HG03521 (cell line): ENCODE measurements at regions not wholly inside any gene's neighbourhood (a gene's known extent, or its start where the extent isn't known, plus 50 kb on each side); places are given as distances from the start of the nearest gene placed in this dataset.
"Not testable (repeated sequence)": the region's sequence is repeated elsewhere in the genome, so short reads cannot be mapped to it uniquely, and the experiment has no call there.

Experiments used
- ATAC-seq: cut with Tn5 transposase; IDR thresholded peaks from one replicate; pipeline ENCODE4 v1.9.1; 2021; ENCODE audit warnings: mild to moderate bottlenecking, moderate library complexity; ENCODE audit not compliant: unreplicated experiment

DNA sequence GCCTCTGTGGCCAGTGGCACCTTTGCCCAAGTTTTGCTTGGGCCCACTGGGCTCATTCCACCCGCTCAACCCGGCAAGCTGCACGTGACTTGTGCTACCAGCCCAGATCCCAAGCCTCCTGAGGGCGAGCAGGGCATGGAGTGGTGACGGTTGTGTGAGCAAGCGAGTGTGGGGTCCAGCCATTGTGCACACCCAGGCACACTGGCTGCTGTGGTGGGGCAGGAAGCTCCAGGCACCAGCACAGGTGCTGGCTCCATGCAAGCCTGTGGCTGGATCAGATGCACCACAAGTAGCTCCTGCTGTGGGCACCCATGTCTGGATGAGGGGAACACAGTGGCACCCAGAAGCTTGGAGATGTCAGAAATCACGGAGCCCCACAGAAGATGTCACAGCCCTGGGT is 557.0 kb upstream of the GNPDA2 start:
- ATAC-seq: no peak

GRCh38 chr4:45280121-45280520 is 553.8 kb upstream of the GNPDA2 start:
- no peak for ATAC-seq

- no peak for ATAC-seq
These were observed 549.5 kb upstream of the GNPDA2 start for GRCh38 chr4:45275862-45276261.

DNA sequence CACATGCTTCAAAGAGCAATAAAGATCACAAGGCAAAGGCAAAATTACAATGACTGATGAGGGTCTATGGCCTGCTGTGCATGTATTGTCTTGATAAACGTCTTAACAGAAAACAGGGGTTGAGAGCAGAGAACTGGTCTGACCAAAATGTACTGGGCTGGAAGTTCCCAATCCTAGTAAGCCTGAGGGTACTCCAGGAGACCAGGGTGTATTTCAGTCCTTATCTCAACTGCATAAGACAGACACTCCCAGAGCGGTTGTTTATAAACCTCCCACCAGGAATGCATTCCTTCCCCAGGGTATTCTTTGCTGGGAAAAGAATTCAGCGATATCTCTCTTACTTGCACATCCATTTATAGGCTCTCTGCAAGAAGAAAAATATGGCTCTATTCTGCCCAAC is 521.8 kb upstream of the GNPDA2 start:
- not testable (repeated sequence) for ATAC-seq

GRCh38 chr4:45241976-45242375 is 515.6 kb upstream of the GNPDA2 start:
- ATAC-seq: no peak

- ATAC-seq: no peak
These were observed 502.9 kb upstream of the GNPDA2 start for GRCh38 chr4:45229206-45229605.

GRCh38 chr4:45215976-45216542 is 489.7 kb upstream of the GNPDA2 start:
- no peak for ATAC-seq

- ATAC-seq: not testable (repeated sequence)
These were observed 482.1 kb upstream of the GNPDA2 start for GRCh38 chr4:45208476-45208875.

DNA sequence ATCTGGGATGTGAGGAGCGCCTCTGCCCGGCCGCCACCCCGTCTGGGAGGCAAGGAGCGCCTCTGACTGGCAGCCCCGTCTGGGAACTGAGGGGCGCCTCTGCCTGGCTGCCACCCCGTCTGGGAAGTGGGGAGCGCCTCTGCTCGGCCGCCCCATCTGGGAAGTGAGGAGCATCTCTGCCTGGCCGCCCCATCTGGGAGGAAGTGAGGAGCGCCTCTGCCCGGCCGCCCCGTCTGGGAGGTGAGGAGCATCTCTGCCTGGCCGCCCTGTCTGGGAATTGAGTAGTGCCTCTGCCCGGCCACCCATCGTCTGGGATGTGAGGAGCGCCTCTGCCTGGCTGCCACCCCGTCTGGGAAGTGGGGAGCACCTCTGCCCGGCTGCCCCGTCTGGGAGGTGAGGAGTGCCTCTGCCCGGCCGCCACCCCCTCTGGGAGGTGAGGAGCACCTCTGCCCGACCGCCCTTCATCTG is 481.5 kb upstream of the GNPDA2 start:
- not testable (repeated sequence) for ATAC-seq

GRCh38 chr4:45207241-45207863 is 481.0 kb upstream of the GNPDA2 start:
- not testable (repeated sequence) for ATAC-seq

DNA sequence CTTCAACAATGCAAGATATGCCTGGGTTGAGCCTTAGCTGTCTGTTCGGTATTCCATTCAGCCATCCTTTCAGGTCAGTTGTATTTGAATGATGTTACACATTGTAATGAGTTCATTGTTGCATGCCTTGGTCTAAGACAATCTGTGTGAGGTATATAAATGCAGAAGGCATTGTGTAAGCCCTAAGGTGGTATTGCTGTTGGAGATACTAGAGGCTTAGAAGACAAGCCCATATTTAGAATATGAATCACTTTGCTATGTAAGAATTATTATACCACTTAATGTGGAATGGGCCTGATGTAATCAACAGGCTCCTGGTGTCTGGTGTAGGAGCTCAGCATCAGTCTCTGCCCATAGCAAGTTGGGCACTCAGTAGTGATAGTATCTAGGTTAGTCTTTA is 473.4 kb upstream of the GNPDA2 start:
- no peak for ATAC-seq

GRCh38 chr4:45188501-45188900 is 462.1 kb upstream of the GNPDA2 start:
- ATAC-seq: no peak

GRCh38 chr4:45186249-45186648 is 459.9 kb upstream of the GNPDA2 start:
- ATAC-seq: no peak

- no peak for ATAC-seq
These were observed 457.5 kb upstream of the GNPDA2 start for GRCh38 chr4:45183905-45184304.

GRCh38 chr4:45172636-45173035 is 446.3 kb upstream of the GNPDA2 start:
- ATAC-seq: no peak

DNA sequence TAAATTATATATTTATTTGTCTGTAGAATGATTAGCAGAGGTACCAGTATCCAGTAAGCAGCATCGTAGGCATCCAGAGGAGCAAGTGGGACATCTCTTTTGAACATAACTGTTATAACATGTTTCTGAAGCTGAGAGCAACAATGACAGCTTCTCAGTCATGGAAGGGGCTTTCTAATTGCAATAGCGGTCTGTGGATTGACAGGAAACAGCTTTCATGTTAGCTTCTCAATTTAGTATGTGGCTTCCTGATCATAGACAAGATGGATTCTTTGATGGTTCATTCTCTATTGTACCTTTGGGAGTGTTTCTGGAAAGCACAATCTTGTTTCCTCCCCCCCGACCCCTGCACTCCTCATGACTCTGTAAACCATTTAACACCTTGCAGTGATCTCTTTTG is 434.6 kb upstream of the GNPDA2 start:
- ATAC-seq: no peak

GRCh38 chr4:45155081-45155777 is 428.9 kb upstream of the GNPDA2 start:
- ATAC-seq: no peak

DNA sequence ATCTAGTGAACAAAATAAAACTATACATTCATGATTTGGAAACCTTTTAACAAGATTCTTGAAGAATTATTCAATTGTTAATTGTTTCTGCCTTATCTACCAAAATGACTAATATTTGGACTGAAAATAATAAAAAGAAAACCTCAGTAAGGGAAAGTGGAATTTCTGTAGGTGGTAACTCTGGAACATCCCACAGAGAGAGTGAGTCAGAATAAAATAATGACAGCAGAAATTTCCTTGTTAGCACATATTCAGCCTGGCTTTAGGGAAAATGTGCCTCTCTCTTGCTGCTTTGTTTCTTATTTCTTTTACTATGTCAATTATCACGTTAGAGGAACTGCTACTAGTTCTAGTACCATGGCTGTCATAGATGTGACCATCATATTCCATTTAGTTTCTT is 421.5 kb upstream of the GNPDA2 start:
- no peak for ATAC-seq

- ATAC-seq: no peak
These were observed 404.7 kb upstream of the GNPDA2 start for GRCh38 chr4:45131020-45131419.

DNA sequence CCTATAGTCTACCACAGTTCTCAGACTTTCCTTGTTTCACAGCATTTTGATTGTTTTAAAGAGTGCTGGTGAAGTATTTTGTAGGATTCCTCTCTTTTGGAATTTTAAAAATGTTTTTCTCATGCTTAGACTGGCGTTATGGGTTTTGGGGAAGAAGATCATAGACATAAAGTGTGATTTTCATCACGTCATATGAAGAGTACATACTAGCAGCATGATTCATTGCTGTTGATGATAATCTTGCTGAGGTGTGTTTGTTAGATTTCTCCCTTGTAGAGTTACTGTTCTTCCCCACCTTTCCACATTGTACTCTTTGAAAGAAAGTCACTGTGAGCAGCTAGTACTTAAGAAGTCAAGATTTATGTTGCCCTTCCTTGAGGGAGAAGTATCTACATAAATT is 396.1 kb upstream of the GNPDA2 start:
- ATAC-seq: no peak

GRCh38 chr4:45121426-45121975 is 395.1 kb upstream of the GNPDA2 start:
- no peak for ATAC-seq

GRCh38 chr4:45120163-45120562 is 393.8 kb upstream of the GNPDA2 start:
- peak; percentile 76 for ATAC-seq
